ENCODE measurements at regions not wholly inside any gene's neighbourhood (a gene's known extent, or its start where the extent isn't known, plus 50 kb on each side); places are given as distances from the start of the nearest gene placed in this dataset.
A peak's percentile ranks its signal among the peaks of the same experiment; 100 is the strongest.
"Not testable (repeated sequence)": the region's sequence is repeated elsewhere in the genome, so short reads cannot be mapped to it uniquely, and the experiment has no call there.

- no peak overlapping the region for H3K4me3 ChIP-seq (ENCODE audit: low read depth, low read length)
- DNase-seq (ENCODE audit: low read depth), result no peak
- TF ChIP-seq CTCF (IDR thresholded peaks at IDR 0.05; ENCODE audit: insufficient read depth, low read length), result no peak
Measured at GRCh38 chr3:106962993-106963392, 414.2 kb upstream of the CCDC54 start.

- no peak for TF ChIP-seq CTCF (IDR thresholded peaks at IDR 0.05; ENCODE audit: insufficient read depth, low read length)
- DNase-seq (ENCODE audit: low read depth), result peak; percentile 66
- H3K4me3 ChIP-seq (ENCODE audit: low read depth, low read length), result no peak overlapping the region
Measured at GRCh38 chr3:106963442-106963841, 413.8 kb upstream of the CCDC54 start.

- DNase-seq (ENCODE audit: low read depth), result no peak
- no peak for TF ChIP-seq CTCF (IDR thresholded peaks at IDR 0.05; ENCODE audit: insufficient read depth, low read length)
- no peak overlapping the region for H3K4me3 ChIP-seq (ENCODE audit: low read depth, low read length)
Measured at GRCh38 chr3:106965307-106965706, 411.9 kb upstream of the CCDC54 start.

- TF ChIP-seq CTCF (IDR thresholded peaks at IDR 0.05; ENCODE audit: insufficient read depth, low read length), result no peak
- no peak overlapping the region for H3K4me3 ChIP-seq (ENCODE audit: low read depth, low read length)
- DNase-seq (ENCODE audit: low read depth), result no peak
Measured at GRCh38 chr3:106969596-106969995, 407.6 kb upstream of the CCDC54 start.

- no peak for DNase-seq (ENCODE audit: low read depth)
- H3K4me3 ChIP-seq (ENCODE audit: low read depth, low read length), result no peak overlapping the region
- no peak for TF ChIP-seq CTCF (IDR thresholded peaks at IDR 0.05; ENCODE audit: insufficient read depth, low read length)
Measured at GRCh38 chr3:106981392-106981791, 395.8 kb upstream of the CCDC54 start.

GRCh38 chr3:106985721-106986120, 391.5 kb upstream of the CCDC54 start:
- DNase-seq (ENCODE audit: low read depth), result peak; percentile 27
- no peak overlapping the region for H3K4me3 ChIP-seq (ENCODE audit: low read depth, low read length)
- no peak for TF ChIP-seq CTCF (IDR thresholded peaks at IDR 0.05; ENCODE audit: insufficient read depth, low read length)

GRCh38 chr3:106998841-106999682, 378.2 kb upstream of the CCDC54 start:
- H3K4me3 ChIP-seq (ENCODE audit: low read depth, low read length); DNase-seq (ENCODE audit: low read depth): not testable (repeated sequence)
